ENCODE measurements at regions not wholly inside any gene's neighbourhood (a gene's known extent, or its start where the extent isn't known, plus 50 kb on each side); places are given as distances from the start of the nearest gene placed in this dataset.
A peak's percentile ranks its signal among the peaks of the same experiment; 100 is the strongest.

DNA sequence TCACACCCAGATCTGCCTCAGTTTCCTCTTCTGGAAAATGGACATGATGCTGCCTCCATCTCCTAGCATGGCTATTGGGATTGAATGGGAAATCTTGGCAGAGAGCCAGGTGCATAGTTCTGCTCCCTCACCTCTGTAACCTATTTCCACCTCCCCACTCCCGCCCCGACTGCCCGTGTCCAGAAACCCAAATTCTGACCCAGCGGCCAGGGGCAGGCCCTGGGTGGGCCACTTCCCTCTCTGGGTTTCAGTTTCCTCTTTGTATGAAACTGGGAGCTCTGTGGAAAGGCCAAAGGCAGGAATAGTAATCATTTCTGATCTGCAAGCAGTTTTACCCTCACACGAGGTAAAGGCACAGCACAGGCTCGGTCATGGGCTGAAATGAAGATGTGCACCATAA lies 74.1 kb upstream of the DUSP5 start:
- no peak for TF ChIP-seq CTCF (IDR thresholded peaks at IDR 0.05)
- H3K27ac ChIP-seq = no peak overlapping the region
- H3K9me3 ChIP-seq = no peaks in the 10 kb centered on the region
- no peaks in the 10 kb centered on the region for H3K27me3 ChIP-seq
- H3K4me1 ChIP-seq (ENCODE audit: control insufficient read depth in 1 of 2, insufficient read depth in 1 of 2, low read depth in 1 of 2, low read length in 1 of 2) = peaks cover 4 to 5% of the 10 kb centered on the region in 2 experiments
- H3K4me3 ChIP-seq (ENCODE audit: low read depth in 1 of 2, low read length in 1 of 2) = no peak overlapping the region
- no peaks in the 10 kb centered on the region for H3K36me3 ChIP-seq

- no peak overlapping the region for H3K27ac ChIP-seq
- TF ChIP-seq CTCF (IDR thresholded peaks at IDR 0.05) = no peak
- H3K4me1 ChIP-seq (ENCODE audit: control insufficient read depth in 1 of 2, insufficient read depth in 1 of 2, low read depth in 1 of 2, low read length in 1 of 2) = peaks cover 4% of the 10 kb centered on the region in 2 experiments
These were observed 71.9 kb upstream of the DUSP5 start for GRCh38 chr10:110425684-110426293.

GRCh38 chr10:110426294-110427181 lies 71.2 kb upstream of the DUSP5 start:
- TF ChIP-seq CTCF (IDR thresholded peaks at IDR 0.05) = no peak

More at GRCh38 chr10:110425684-110426293, 71.9 kb upstream of the DUSP5 start:
- Histone ChIP-seq H3K27me3 (no peaks in the 10 kb centered on the region), H3K4me3 (ENCODE audit: low read depth in 1 of 2, low read length in 1 of 2) (no peak overlapping the region), H3K36me3 (no peaks in the 10 kb centered on the region), H3K9me3 (no peaks in the 10 kb centered on the region)

DNA sequence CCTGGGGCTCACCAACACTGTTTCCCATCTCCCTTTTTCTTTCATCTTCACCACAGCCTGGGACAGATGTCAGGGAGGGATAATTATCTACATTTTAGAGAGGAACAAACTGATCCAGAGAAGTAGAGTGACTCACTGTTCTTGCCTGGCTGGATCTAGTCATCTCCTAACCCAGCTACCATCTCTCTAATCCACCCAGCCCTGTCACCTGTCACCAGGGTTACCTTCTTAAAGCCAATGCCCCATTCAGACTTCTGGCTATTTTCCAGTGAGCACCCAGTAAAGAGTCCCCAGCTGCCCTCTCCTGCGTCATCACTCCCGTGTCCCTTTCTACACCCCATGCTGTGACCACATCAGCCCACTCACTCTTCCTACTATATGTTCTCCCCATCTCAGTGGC lies 68.4 kb upstream of the DUSP5 start:
- Histone ChIP-seq H3K27me3 (no peaks in the 10 kb centered on the region), H3K4me1 (ENCODE audit: control insufficient read depth in 1 of 2, insufficient read depth in 1 of 2, low read depth in 1 of 2, low read length in 1 of 2) (peaks cover 0 to 4% of the 10 kb centered on the region in 2 experiments), H3K27ac (no peak overlapping the region), H3K4me3 (ENCODE audit: low read depth in 1 of 2, low read length in 1 of 2) (no peak overlapping the region), H3K36me3 (no peaks in the 10 kb centered on the region), H3K9me3 (no peaks in the 10 kb centered on the region)
- no peak for TF ChIP-seq CTCF (IDR thresholded peaks at IDR 0.05)

More at GRCh38 chr10:110426294-110427181, 71.2 kb upstream of the DUSP5 start:
- Histone ChIP-seq H3K4me1 (ENCODE audit: control insufficient read depth in 1 of 2, insufficient read depth in 1 of 2, low read depth in 1 of 2, low read length in 1 of 2) (peaks cover 0 to 4% of the 10 kb centered on the region in 2 experiments), H3K4me3 (ENCODE audit: low read depth in 1 of 2, low read length in 1 of 2) (no peak overlapping the region), H3K9me3 (no peaks in the 10 kb centered on the region), H3K36me3 (no peaks in the 10 kb centered on the region), H3K27me3 (no peaks in the 10 kb centered on the region), H3K27ac (peak overlapping the region; percentile 23)

DNA sequence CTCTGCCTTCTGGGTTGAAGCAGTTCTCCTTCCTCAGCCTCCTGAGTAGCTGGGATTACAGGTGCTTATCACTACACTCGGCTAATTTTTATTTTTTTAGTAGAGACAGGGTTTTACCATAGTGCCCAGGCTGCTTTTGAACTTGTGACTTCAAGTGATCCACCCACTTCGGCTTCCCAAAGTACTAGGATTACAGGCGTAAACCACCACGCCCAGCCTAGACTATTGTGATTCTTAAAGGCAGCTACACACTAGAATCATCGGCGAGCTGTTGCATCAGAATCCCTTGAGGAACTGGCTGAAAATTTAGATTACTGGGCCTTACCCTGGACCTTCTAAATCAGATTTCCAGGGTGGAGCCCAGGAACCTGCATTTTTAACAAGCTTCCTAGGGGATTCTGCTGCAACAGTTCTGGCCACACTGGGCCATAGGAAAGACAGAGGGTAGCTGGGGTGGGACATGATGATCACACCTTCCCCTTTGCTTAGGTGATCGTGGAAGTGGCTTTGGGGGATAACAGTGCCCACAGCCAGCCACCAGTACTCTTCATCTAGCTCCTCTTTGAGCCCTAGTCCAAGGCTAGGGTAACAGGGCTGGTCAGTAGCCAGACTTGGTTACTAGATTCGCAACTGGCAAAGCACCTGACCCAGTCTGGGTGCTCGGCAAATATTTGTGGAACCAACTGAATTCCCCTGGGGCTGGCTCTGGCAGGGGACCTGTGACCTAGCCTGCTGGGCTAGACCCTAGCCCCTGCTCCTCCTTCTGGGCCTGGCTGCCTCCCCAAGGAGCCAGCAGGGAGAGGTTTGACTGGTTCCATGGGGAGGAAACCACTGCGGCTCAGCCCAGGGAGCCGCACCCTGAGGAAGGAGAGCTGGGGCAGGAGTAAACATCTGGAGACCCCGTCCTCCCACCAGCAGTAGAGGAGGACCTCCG lies 67.1 kb upstream of the DUSP5 start:
- Histone ChIP-seq H3K4me1 (ENCODE audit: control insufficient read depth in 1 of 2, insufficient read depth in 1 of 2, low read depth in 1 of 2, low read length in 1 of 2) (peaks cover 0 to 4% of the 10 kb centered on the region in 2 experiments), H3K27ac (no peak overlapping the region), H3K9me3 (no peaks in the 10 kb centered on the region), H3K4me3 (ENCODE audit: low read depth in 1 of 2, low read length in 1 of 2) (no peak overlapping the region), H3K36me3 (no peaks in the 10 kb centered on the region), H3K27me3 (no peaks in the 10 kb centered on the region)
- no peak for TF ChIP-seq CTCF (IDR thresholded peaks at IDR 0.05)
